Endodermal cell (in vitro differentiated cells): ENCODE measurements at regions not wholly inside any gene's neighbourhood (a gene's known extent, or its start where the extent isn't known, plus 50 kb on each side); places are given as distances from the start of the nearest gene placed in this dataset.

Source experiments
- DNase-seq: peaks from one replicate; pipeline ENCODE4 v3.0.0-alpha.2; 2017
- H3K27ac ChIP-seq: 2 replicates; pipeline ENCODE4 v1.5.1; 2013; ENCODE audit warnings: mild to moderate bottlenecking, low read depth, low read length, moderate library complexity
- H3K27me3 ChIP-seq: 2 replicates; pipeline ENCODE4 v1.6.1; 2013; ENCODE audit warnings: mild to moderate bottlenecking, low read length, moderate library complexity; ENCODE audit not compliant: insufficient read depth, control insufficient read depth, poor library complexity, severe bottlenecking
- H3K36me3 ChIP-seq: 2 replicates; pipeline ENCODE4 v1.7.0; 2013; ENCODE audit warnings: mild to moderate bottlenecking, low read length, moderate library complexity; ENCODE audit not compliant: control insufficient read depth, insufficient read depth
- H3K4me1 ChIP-seq: one replicate; pipeline ENCODE4 v1.7.0; 2013; ENCODE audit warnings: low read length; ENCODE audit not compliant: control insufficient read depth, insufficient read depth
- H3K4me3 ChIP-seq: 2 replicates; pipeline ENCODE4 v1.5.1; 2013; ENCODE audit warnings: mild to moderate bottlenecking, low read length, moderate library complexity
- H3K9ac ChIP-seq: 2 replicates; pipeline ENCODE4 v1.6.1; 2013; ENCODE audit warnings: mild to moderate bottlenecking, low read length, moderate library complexity; ENCODE audit not compliant: poor library complexity, severe bottlenecking; ENCODE audit errors: extremely low read depth
- H3K9me3 ChIP-seq: 2 replicates; pipeline ENCODE4 v1.6.1; 2013; ENCODE audit warnings: mild to moderate bottlenecking, low read length, moderate library complexity; ENCODE audit not compliant: control insufficient read depth
- H3K27ac Mint-ChIP-seq: 2 replicates; pipeline ENCODE4 v1.8.0; 2020; ENCODE audit warnings: mixed read lengths
- H3K27me3 Mint-ChIP-seq: 2 replicates; pipeline ENCODE4 v1.8.0; 2021; ENCODE audit warnings: mild to moderate bottlenecking, mixed read lengths; ENCODE audit not compliant: insufficient read depth
- H3K36me3 Mint-ChIP-seq: 2 replicates; pipeline ENCODE4 v1.8.0; 2020; ENCODE audit warnings: low read depth, mixed read lengths
- H3K4me1 Mint-ChIP-seq: 2 replicates; pipeline ENCODE4 v1.8.0; 2020; ENCODE audit warnings: mixed read lengths
- H3K4me3 Mint-ChIP-seq: 2 replicates; pipeline ENCODE4 v1.8.0; 2020; ENCODE audit warnings: mild to moderate bottlenecking, moderate library complexity, mixed read lengths
- H3K9me3 Mint-ChIP-seq: 2 replicates; pipeline ENCODE4 v1.8.0; 2020; ENCODE audit warnings: mild to moderate bottlenecking, mixed read lengths
- CTCF ChIP-seq: fragments of 200-600 bp; sonication (generic); conservative IDR thresholded peaks from 2 replicates; pipeline ENCODE4 v1.5.0; 2021; ENCODE audit warnings: antibody characterized with exemption, mild to moderate bottlenecking
- WGBS, 2 experiments: methylation state at CpG; one replicate each; pipeline versions ENCODE4 v1.1.5 to v1.1.7; 2013; ENCODE audit warnings: missing lambda C conversion rate in 2 of 2, mixed read lengths in 1 of 2; ENCODE audit not compliant: insufficient coverage in 1 of 2, insufficient read length in 1 of 2; 5-methylcytosine and 5-hydroxymethylcytosine counted together

- H3K4me1 Mint-ChIP-seq, result peaks cover 6% of the 10 kb centered on the region
- H3K27me3 Mint-ChIP-seq, result no peaks in the 10 kb centered on the region
- Histone ChIP-seq H3K4me3 (no peak overlapping the region), H3K36me3 (no peaks in the 10 kb centered on the region), H3K27me3 (no peaks in the 10 kb centered on the region), H3K9me3 (peaks cover 5% of the 10 kb centered on the region), H3K27ac (peak overlapping the region; percentile 12), H3K9ac (no peak overlapping the region), H3K4me1 (peaks cover 5% of the 10 kb centered on the region)
- H3K9me3 Mint-ChIP-seq, result peaks cover 12% of the 10 kb centered on the region
- TF ChIP-seq CTCF, result no peak
- no peaks in the 10 kb centered on the region for H3K36me3 Mint-ChIP-seq
- no peak for DNase-seq
- 80 to 88% methylated on average over 1 to 4 of the region's 4 CpGs for WGBS, 2 experiments
- H3K4me3 Mint-ChIP-seq, result no peak overlapping the region
- no peak overlapping the region for H3K27ac Mint-ChIP-seq
Observed at GRCh38 chr3:177591379-177591778, 394.1 kb upstream of the TBL1XR1 start.

GRCh38 chr3:177594096-177594495 is 396.8 kb upstream of the TBL1XR1 start:
- Mint-ChIP-seq H3K4me3 (no peak overlapping the region), H3K4me1 (peaks cover 19% of the 10 kb centered on the region), H3K9me3 (no peaks in the 10 kb centered on the region), H3K36me3 (no peaks in the 10 kb centered on the region), H3K27me3 (no peaks in the 10 kb centered on the region), H3K27ac (no peak overlapping the region)
- Histone ChIP-seq H3K9me3 (no peaks in the 10 kb centered on the region), H3K4me1 (peaks cover 5% of the 10 kb centered on the region), H3K36me3 (no peaks in the 10 kb centered on the region), H3K27me3 (no peaks in the 10 kb centered on the region), H3K4me3 (no peak overlapping the region), H3K27ac (no peak overlapping the region), H3K9ac (no peak overlapping the region)
- TF ChIP-seq CTCF, result no peak
- 92 to 96% methylated on average over 6 of the region's 6 CpGs for WGBS, 2 experiments
- no peak for DNase-seq

- H3K4me1 ChIP-seq, result no peaks in the 10 kb centered on the region
- no peaks in the 10 kb centered on the region for H3K9me3 ChIP-seq
- Mint-ChIP-seq H3K4me3 (no peak overlapping the region), H3K27ac (no peak overlapping the region), H3K4me1 (peaks cover 13% of the 10 kb centered on the region), H3K36me3 (no peaks in the 10 kb centered on the region), H3K9me3 (no peaks in the 10 kb centered on the region), H3K27me3 (no peaks in the 10 kb centered on the region)
- no peak for TF ChIP-seq CTCF
- WGBS, 2 experiments, result 95% methylated on average over 4 of the region's 4 CpGs; no CpG with 5 or more reads in 1 of the 2 experiments
- H3K9ac ChIP-seq, result no peak overlapping the region
- H3K36me3 ChIP-seq, result no peaks in the 10 kb centered on the region
- H3K4me3 ChIP-seq, result no peak overlapping the region
- H3K27ac ChIP-seq, result no peak overlapping the region
- no peaks in the 10 kb centered on the region for H3K27me3 ChIP-seq
- DNase-seq, result no peak
Observed at GRCh38 chr3:177595530-177596188, 398.4 kb upstream of the TBL1XR1 start.
